ENCODE measurements at regions not wholly inside any gene's neighbourhood (a gene's known extent, or its start where the extent isn't known, plus 50 kb on each side); places are given as distances from the start of the nearest gene placed in this dataset.

GRCh38 chr1:95353194-95353593 lies 119.2 kb downstream of the RWDD3 start:
- no peaks in the 10 kb centered on the region for H3K36me3 ChIP-seq (ENCODE audit: control insufficient read depth, insufficient read depth, low read length)
- no peaks in the 10 kb centered on the region for H3K27me3 ChIP-seq (ENCODE audit: control insufficient read depth, insufficient read depth, low read length)
- no peak for TF ChIP-seq CTCF (IDR thresholded peaks at IDR 0.05; ENCODE audit: insufficient read depth, low read length, poor library complexity, severe bottlenecking)
- no peak for DNase-seq (ENCODE audit: low read depth)
- H3K4me3 ChIP-seq (ENCODE audit: low read depth, low read length) = no peak overlapping the region

- no peak for TF ChIP-seq CTCF (IDR thresholded peaks at IDR 0.05; ENCODE audit: insufficient read depth, low read length, poor library complexity, severe bottlenecking)
- no peaks in the 10 kb centered on the region for H3K27me3 ChIP-seq (ENCODE audit: control insufficient read depth, insufficient read depth, low read length)
- no peaks in the 10 kb centered on the region for H3K36me3 ChIP-seq (ENCODE audit: control insufficient read depth, insufficient read depth, low read length)
- DNase-seq (ENCODE audit: low read depth) = no peak
- no peak overlapping the region for H3K4me3 ChIP-seq (ENCODE audit: low read depth, low read length)
These were observed 130.5 kb downstream of the RWDD3 start for GRCh38 chr1:95364546-95364945.

- H3K27me3 ChIP-seq (ENCODE audit: control insufficient read depth, insufficient read depth, low read length) = no peaks in the 10 kb centered on the region
- no peak overlapping the region for H3K4me3 ChIP-seq (ENCODE audit: low read depth, low read length)
- TF ChIP-seq CTCF (IDR thresholded peaks at IDR 0.05; ENCODE audit: insufficient read depth, low read length, poor library complexity, severe bottlenecking) = no peak
- H3K36me3 ChIP-seq (ENCODE audit: control insufficient read depth, insufficient read depth, low read length) = no peaks in the 10 kb centered on the region
- DNase-seq (ENCODE audit: low read depth) = no peak
These were observed 132.5 kb downstream of the RWDD3 start for GRCh38 chr1:95366498-95366897.

GRCh38 chr1:95368178-95368577 lies 134.2 kb downstream of the RWDD3 start:
- Histone ChIP-seq H3K4me3 (ENCODE audit: low read depth, low read length) (no peak overlapping the region), H3K27me3 (ENCODE audit: control insufficient read depth, insufficient read depth, low read length) (no peaks in the 10 kb centered on the region)

GRCh38 chr1:95369985-95370690 lies 136.1 kb downstream of the RWDD3 start:
- no peaks in the 10 kb centered on the region for H3K27me3 ChIP-seq (ENCODE audit: control insufficient read depth, insufficient read depth, low read length)
- DNase-seq (ENCODE audit: low read depth) = no peak
- H3K4me3 ChIP-seq (ENCODE audit: low read depth, low read length) = no peak overlapping the region
- no peak for TF ChIP-seq CTCF (IDR thresholded peaks at IDR 0.05; ENCODE audit: insufficient read depth, low read length, poor library complexity, severe bottlenecking)
- H3K36me3 ChIP-seq (ENCODE audit: control insufficient read depth, insufficient read depth, low read length) = no peaks in the 10 kb centered on the region

More at GRCh38 chr1:95368178-95368577, 134.2 kb downstream of the RWDD3 start:
- no peak for TF ChIP-seq CTCF (IDR thresholded peaks at IDR 0.05; ENCODE audit: insufficient read depth, low read length, poor library complexity, severe bottlenecking)
- no peaks in the 10 kb centered on the region for H3K36me3 ChIP-seq (ENCODE audit: control insufficient read depth, insufficient read depth, low read length)
- no peak for DNase-seq (ENCODE audit: low read depth)
